Endothelial cell of umbilical vein (primary cell): ENCODE measurements at regions not wholly inside any gene's neighbourhood (a gene's known extent, or its start where the extent isn't known, plus 50 kb on each side); places are given as distances from the start of the nearest gene placed in this dataset.

Experiments
- BruUV-seq: library from RNA; stranded (reverse); fragments of 400-500 nt; replicated peaks from 2 replicates; lab custom pipeline; 2021; lab: Mats Ljungman, UMichigan
- CTCF ChIA-PET: fragments of 300-600, 350-600 bp; sonication (Branson Sonifier 250); formaldehyde crosslinking; loops from one replicate; lab custom pipeline; 2021; ENCODE audit warnings: antibody characterized with exemption, inconsistent platforms; lab: Charles Lee
- POLR2A ChIA-PET: fragments of 300-600, 350-600 bp; sonication (Branson Sonifier 250); formaldehyde crosslinking; loops from one replicate; lab custom pipeline; 2021; ENCODE audit warnings: antibody characterized with exemption, inconsistent platforms; lab: Charles Lee
- DNase-seq: peaks from one replicate; pipeline ENCODE4 v3.0.0-alpha.2; 2011; ENCODE audit warnings: low read depth, low spot score
- FAIRE-seq: peaks from 2 replicates; lab custom pipeline; 2011; peaks lifted over from hg19 to GRCh38; lab: Jason Lieb, UNC
- H2AFZ ChIP-seq: 2 replicates; pipeline ENCODE4 v1.6.0; 2012; ENCODE audit warnings: low read depth, low read length, control low read depth, inconsistent platforms
- H3K27ac ChIP-seq: 2 replicates; pipeline ENCODE4 v1.5.1; 2011; ENCODE audit warnings: low read depth, mild to moderate bottlenecking, control low read depth, low read length, moderate library complexity; ENCODE audit not compliant: insufficient read depth
- H3K27me3 ChIP-seq, 2 experiments: 2 replicates each; pipeline versions ENCODE4 v1.6.0 to v1.6.1; 2011; ENCODE audit warnings: low read length in 2 of 2, mixed read lengths in 1 of 2; ENCODE audit not compliant: control insufficient read depth in 2 of 2, insufficient read depth in 2 of 2
- H3K36me3 ChIP-seq, 2 experiments: 2 replicates in 1 of 2; 3 replicates in 1 of 2; pipeline ENCODE4 v1.5.1; 2011; ENCODE audit warnings: low read length in 2 of 2, mild to moderate bottlenecking in 1 of 2, moderate library complexity in 1 of 2; ENCODE audit not compliant: control insufficient read depth in 2 of 2, insufficient read depth in 2 of 2; ENCODE audit errors: extremely low read depth in 1 of 2
- H3K4me1 ChIP-seq: 3 replicates; pipeline ENCODE4 v1.5.1; 2011; ENCODE audit warnings: mild to moderate bottlenecking, low read length; ENCODE audit not compliant: control insufficient read depth, insufficient read depth; ENCODE audit errors: extremely low read depth
- H3K4me2 ChIP-seq: 2 replicates; pipeline ENCODE4 v1.6.1; 2011; ENCODE audit warnings: low read length, control low read depth, mixed read lengths; ENCODE audit not compliant: insufficient read depth
- H3K4me3 ChIP-seq, 3 experiments: fragments of 200-600 bp in 1 of 3; sonication (generic), shearing (Covaris generic) in 1 of 3; replicated peaks in 1 of 3; 2 replicates each; pipeline ENCODE4 v1.5.1; 2011 to 2016; ENCODE audit warnings: control low read depth in 3 of 3, low read length in 3 of 3, mild to moderate bottlenecking in 2 of 3, inconsistent platforms in 1 of 3, low read depth in 1 of 3, moderate library complexity in 1 of 3; ENCODE audit not compliant: insufficient read depth in 1 of 3
- H3K79me2 ChIP-seq: 2 replicates; pipeline ENCODE4 v1.6.0; 2012; ENCODE audit warnings: low read length, inconsistent platforms; ENCODE audit not compliant: control insufficient read depth, insufficient read depth
- H3K9ac ChIP-seq: replicated peaks from 2 replicates; pipeline ENCODE3; 2011; ENCODE audit warnings: low read length, control low read depth; ENCODE audit not compliant: insufficient read depth; ENCODE audit errors: extremely low read depth
- H3K9me1 ChIP-seq: replicated peaks from 3 replicates; pipeline ENCODE4 v1.6.0; 2011; ENCODE audit warnings: mild to moderate bottlenecking, low read length; ENCODE audit not compliant: control insufficient read depth, insufficient read depth; ENCODE audit errors: extremely low read depth
- H3K9me3 ChIP-seq: replicated peaks from 2 replicates; pipeline ENCODE4 v1.5.1; 2012; ENCODE audit warnings: low read length, inconsistent platforms; ENCODE audit not compliant: control insufficient read depth, insufficient read depth
- H4K20me1 ChIP-seq: replicated peaks from 2 replicates; pipeline ENCODE3; 2011; ENCODE audit warnings: mild to moderate bottlenecking, low read length; ENCODE audit not compliant: control insufficient read depth, insufficient read depth; ENCODE audit errors: extremely low read depth
- EZH2 ChIP-seq: IDR thresholded peaks from 2 replicates; pipeline ENCODE4 v1.6.1; 2012; ENCODE audit warnings: borderline replicate concordance, low read depth, mild to moderate bottlenecking, moderate library complexity, low read length, inconsistent platforms; ENCODE audit not compliant: severe bottlenecking
- FOS ChIP-seq: IDR thresholded peaks from 2 replicates; pipeline ENCODE4 v1.6.1; 2011; ENCODE audit warnings: mild to moderate bottlenecking, low read length, moderate library complexity, borderline replicate concordance; ENCODE audit not compliant: insufficient read depth
- GATA2 ChIP-seq: IDR thresholded peaks from 2 replicates; pipeline ENCODE4 v1.7.0; 2011; ENCODE audit warnings: low read depth, mild to moderate bottlenecking, moderate library complexity, mixed read lengths, low read length; ENCODE audit not compliant: insufficient read length, insufficient read depth
- JUN ChIP-seq: IDR thresholded peaks from 2 replicates; pipeline ENCODE4 v1.6.1; 2011; ENCODE audit warnings: borderline replicate concordance, low read depth; ENCODE audit not compliant: insufficient read length, insufficient read depth
- MYC ChIP-seq: IDR thresholded peaks from one replicate; pipeline ENCODE4 v1.6.1; 2011; ENCODE audit warnings: mild to moderate bottlenecking, low read depth, low read length
- POLR2A ChIP-seq: IDR thresholded peaks from 2 replicates; pipeline ENCODE4 v1.6.1; 2012; ENCODE audit warnings: low read depth, mild to moderate bottlenecking, control low read depth, low read length
- POLR2AphosphoS5 ChIP-seq: IDR thresholded peaks from 2 replicates; pipeline ENCODE4 v1.6.1; 2012; ENCODE audit warnings: low read depth, mild to moderate bottlenecking, control low read depth, low read length, moderate library complexity; ENCODE audit not compliant: insufficient read depth
- dilution Hi-C: fragments of 300-500 bp; cut with MboI; formaldehyde crosslinking; loops from one replicate; pipeline ENCODE4 v1.15.0; 2019; ENCODE audit warnings: low sequenced_read_pairs; ENCODE audit not compliant: extremely low pct_ligation_motif_present
- intact Hi-C: fragments of 100-400 bp; cut with micrococcal nuclease; formaldehyde crosslinking; loops from one replicate; pipeline ENCODE4 v1.10.0; 2022
- TF ChIP-seq, protein P1 (sequence below), 2 donors: IDR thresholded peaks; 1 replicate in 1 of 2; 2 replicates in 1 of 2; pipeline ENCODE4 v1.5.1; 2011; ENCODE audit warnings: low read length in 2 of 2, mild to moderate bottlenecking in 2 of 2, moderate library complexity in 2 of 2, control low read depth in 1 of 2, inconsistent platforms in 1 of 2, low read depth in 1 of 2; ENCODE audit not compliant: insufficient read depth in 1 of 2; ENCODE audit errors: extremely low read depth in 1 of 2
- TF ChIP-seq, protein P2 (sequence below): IDR thresholded peaks from 2 replicates; pipeline ENCODE4 v1.6.1; 2011; ENCODE audit not compliant: insufficient read depth, insufficient read length

DNA sequence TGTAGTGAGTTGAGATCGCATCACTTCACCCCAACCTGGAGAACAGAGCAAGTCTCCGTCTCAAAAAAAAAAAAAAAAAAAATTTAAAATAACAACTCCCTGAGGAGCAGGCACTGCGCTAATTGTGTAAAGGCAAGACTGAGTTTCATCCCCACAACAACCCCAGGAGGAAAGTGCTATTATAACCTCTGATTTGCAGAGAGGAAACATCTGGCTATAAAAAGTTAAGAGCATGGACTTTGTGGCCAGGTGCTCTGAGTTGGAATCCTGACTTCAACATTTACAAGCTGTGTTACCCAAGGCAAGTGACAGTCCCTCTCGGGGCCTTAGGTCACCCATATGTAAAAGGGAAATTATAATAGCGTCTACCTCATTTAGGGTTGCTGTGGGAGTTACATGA lies 76.0 kb upstream of the MYL2 start:
- FAIRE-seq, result no peak
- no peak overlapping the region for H3K4me3 ChIP-seq
- no peaks in the 10 kb centered on the region for H3K9me3 ChIP-seq
- no peak for DNase-seq
- POLR2A ChIA-PET, result no interaction called here
- H3K9ac ChIP-seq, result no peak overlapping the region
- H3K4me2 ChIP-seq, result no peak overlapping the region
- no peak overlapping the region for H3K27ac ChIP-seq
- H4K20me1 ChIP-seq, result no peaks in the 10 kb centered on the region
- intact Hi-C loops, result no loop called here
- dilution Hi-C loops, result no loop called here
- no peaks in the 10 kb centered on the region for H3K79me2 ChIP-seq
- no peaks in the 10 kb centered on the region for H3K4me1 ChIP-seq
- H3K27me3 ChIP-seq, result no peaks in the 10 kb centered on the region
- no peaks in the 10 kb centered on the region for H3K36me3 ChIP-seq
- no peak for TF ChIP-seq POLR2AphosphoS5
- no peak for TF ChIP-seq MYC
- no peak for TF ChIP-seq FOS
- no peak for TF ChIP-seq JUN
- TF ChIP-seq POLR2A, result no peak
- no peak for TF ChIP-seq EZH2
- TF ChIP-seq, protein P1, sequence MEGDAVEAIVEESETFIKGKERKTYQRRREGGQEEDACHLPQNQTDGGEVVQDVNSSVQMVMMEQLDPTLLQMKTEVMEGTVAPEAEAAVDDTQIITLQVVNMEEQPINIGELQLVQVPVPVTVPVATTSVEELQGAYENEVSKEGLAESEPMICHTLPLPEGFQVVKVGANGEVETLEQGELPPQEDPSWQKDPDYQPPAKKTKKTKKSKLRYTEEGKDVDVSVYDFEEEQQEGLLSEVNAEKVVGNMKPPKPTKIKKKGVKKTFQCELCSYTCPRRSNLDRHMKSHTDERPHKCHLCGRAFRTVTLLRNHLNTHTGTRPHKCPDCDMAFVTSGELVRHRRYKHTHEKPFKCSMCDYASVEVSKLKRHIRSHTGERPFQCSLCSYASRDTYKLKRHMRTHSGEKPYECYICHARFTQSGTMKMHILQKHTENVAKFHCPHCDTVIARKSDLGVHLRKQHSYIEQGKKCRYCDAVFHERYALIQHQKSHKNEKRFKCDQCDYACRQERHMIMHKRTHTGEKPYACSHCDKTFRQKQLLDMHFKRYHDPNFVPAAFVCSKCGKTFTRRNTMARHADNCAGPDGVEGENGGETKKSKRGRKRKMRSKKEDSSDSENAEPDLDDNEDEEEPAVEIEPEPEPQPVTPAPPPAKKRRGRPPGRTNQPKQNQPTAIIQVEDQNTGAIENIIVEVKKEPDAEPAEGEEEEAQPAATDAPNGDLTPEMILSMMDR (IDR thresholded peaks at IDR 0.05; ENCODE audit: extremely low read depth in 1 of 2, insufficient read depth in 1 of 2, low read depth in 1 of 2, low read length in 2 of 2), result no peak
- TF ChIP-seq, protein P2, sequence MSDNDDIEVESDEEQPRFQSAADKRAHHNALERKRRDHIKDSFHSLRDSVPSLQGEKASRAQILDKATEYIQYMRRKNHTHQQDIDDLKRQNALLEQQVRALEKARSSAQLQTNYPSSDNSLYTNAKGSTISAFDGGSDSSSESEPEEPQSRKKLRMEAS, result no peak
- TF ChIP-seq GATA2, result no peak
- no peaks in the 10 kb centered on the region for H3K9me1 ChIP-seq
- CTCF ChIA-PET, result no interaction called here
- BruUV-seq, result no TSS peak
- H2AFZ ChIP-seq, result no peak overlapping the region
